Activated naive CD4-positive, alpha-beta T cell (primary cell): ENCODE measurements at regions not wholly inside any gene's neighbourhood (a gene's known extent, or its start where the extent isn't known, plus 50 kb on each side); places are given as distances from the start of the nearest gene placed in this dataset.

Experiments used
- DNase-seq, 4 experiments: peaks; one replicate each; lab custom pipeline; 2025; lab: John Stamatoyannopoulos, UW

GRCh38 chr6:148212366-148212765 is 130.3 kb upstream of the SASH1 start:
- DNase-seq = no peak

- DNase-seq = no peak
Observed at GRCh38 chr6:148213366-148213765, 129.3 kb upstream of the SASH1 start.

DNA sequence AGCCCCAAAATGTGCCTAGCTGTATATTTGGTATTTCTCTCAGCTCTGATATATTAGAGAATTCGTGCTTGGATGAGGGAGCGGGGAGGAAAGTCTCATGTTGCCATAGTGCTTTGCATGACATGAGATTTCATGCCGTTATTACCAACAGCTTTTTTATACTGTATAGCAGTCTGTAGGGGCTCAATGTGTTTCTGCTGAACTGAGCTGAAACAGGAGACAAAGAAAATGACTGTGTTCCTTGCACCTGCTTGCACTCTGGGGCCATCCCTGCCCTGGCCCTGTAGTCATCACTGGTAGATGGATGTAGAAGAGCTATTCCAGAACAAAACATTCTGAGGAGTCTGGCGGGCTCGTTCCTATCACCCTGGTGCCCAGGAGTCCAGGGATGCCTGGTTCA is 128.0 kb upstream of the SASH1 start:
- DNase-seq = no peak

- no peak for DNase-seq
Observed at GRCh38 chr6:148217051-148217450, 125.6 kb upstream of the SASH1 start.

- DNase-seq = no peak
Observed at GRCh38 chr6:148217921-148218320, 124.7 kb upstream of the SASH1 start.

DNA sequence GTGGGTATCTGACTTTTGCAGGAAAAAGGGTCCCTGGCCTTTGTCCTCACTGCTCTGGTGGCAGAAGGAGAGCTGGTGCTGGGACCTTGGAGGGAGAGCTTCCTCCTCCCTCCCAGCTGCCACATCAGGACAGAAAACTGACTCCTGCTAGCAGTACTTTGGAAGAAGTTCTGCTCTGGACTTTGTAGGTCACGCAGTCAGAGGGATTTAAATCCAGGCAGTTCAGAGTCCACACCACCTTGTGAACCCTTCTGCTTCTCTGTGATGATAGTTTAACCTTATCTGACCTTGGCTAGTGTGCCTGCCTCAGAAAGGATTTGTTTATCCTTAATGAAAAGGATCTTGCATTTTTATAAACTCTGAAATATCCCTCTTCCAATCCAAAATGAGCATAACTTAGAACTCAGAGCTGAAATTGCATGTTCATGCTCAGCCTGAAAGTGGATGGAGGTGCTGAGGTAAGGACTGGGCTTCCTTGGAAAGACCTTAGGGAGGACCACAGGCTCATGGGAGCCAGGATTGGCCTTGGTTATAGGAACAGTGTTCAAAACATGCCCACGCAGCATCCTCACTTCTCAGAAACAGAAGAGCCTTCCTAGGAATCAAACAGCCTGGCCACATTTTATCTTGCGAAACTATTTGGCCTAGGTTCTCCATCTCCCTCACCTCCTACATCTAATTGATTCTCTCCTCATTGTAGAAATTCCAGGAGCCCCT is 123.9 kb upstream of the SASH1 start:
- no peak for DNase-seq

DNA sequence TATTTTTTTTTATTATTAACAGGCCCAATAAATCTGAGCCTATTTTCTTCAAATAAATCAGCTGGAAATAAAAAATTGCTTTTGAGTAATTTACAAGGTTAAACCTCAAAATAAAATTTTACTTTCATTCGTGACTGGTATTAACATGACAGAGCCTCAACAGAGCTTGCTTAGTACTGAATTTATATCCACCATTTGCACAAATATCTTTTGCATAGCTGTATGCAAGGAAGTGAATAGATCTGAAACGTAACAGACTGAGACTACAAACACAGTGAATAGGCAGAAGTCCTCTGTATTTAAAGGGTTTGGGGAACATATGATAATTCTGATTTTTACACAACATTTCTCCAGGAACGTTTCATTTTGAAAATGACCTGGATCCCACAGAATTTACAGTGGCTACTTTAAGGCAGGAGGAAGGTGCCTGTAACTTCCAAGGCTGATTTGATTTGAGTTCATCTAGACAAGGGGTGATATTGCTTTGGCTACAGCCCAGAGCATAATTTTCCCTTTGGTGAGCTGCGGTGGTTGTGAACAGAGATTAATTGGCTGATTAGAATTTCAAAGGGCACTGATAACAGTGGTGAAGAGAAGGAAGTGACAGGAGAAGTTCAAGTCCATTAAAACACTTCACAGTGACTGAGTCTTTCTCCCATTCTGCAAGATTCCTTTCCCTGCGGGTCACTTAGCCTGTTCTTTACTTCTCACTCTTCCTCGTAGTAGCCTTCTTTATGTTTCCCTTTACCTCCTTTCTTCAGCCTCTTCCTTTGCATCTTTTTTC is 121.2 kb upstream of the SASH1 start:
- DNase-seq = no peak

DNA sequence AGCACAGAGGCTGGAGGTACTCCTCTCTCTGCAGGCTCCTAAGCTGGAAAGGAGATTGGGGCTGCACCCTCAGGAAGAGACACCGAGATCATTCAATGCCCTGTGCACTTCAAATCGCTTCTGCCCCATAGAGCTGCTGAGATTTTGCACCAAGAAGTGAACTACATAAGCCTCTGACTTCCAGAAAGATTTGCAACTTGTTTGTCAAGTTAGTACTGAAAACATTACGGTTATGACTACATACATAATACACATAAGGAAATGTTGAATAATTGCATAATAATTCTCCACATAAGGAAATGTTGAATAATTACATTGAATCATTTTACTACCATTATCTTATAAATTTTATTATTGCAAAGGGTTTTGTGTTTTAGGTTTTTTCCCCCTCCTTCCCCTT is 120.3 kb upstream of the SASH1 start:
- no peak for DNase-seq

DNA sequence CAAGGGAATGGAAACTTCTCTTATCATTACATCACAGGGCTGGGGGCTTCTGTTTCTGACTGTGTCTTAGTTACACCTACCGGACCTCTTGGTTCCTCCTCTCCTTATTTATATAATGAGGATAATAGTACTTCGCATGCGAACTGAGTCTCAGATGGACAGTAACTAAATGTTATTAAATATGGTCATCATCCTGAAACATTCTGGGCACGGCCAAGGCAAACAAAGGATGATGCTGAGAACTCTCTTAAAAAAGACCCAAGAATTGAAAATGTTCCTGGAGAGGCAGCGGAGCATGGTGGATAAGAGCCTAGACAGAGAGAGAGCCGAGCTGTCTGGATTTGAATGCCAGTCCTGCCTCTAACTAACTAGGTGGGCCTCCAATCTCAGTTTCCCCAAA is 119.8 kb upstream of the SASH1 start:
- DNase-seq = no peak

GRCh38 chr6:148223424-148223842 is 119.2 kb upstream of the SASH1 start:
- DNase-seq = no peak

GRCh38 chr6:148225871-148226270 is 116.8 kb upstream of the SASH1 start:
- DNase-seq = no peak

- DNase-seq = no peak
Observed at GRCh38 chr6:148226284-148226683, 116.4 kb upstream of the SASH1 start.

- no peak for DNase-seq
Observed at GRCh38 chr6:148231572-148231971, 111.1 kb upstream of the SASH1 start.

DNA sequence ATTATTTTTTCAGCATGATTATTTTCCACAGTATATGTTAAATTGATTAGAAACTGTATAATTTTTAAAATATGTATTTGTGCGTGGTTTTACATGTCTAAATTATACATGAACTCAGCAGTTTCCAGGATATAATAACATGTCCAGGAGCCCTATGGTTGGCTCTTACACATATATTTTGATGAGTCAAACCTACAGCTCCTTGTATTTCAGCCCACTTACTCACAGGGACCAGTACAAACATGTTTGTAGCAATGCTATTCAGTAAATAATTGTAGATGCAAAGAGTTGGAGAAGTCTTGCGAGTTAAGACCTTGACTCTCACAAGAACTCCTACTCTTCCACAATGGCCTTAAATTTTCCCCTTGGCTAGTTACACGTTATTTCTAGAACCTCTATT is 107.2 kb upstream of the SASH1 start:
- DNase-seq = no peak

DNA sequence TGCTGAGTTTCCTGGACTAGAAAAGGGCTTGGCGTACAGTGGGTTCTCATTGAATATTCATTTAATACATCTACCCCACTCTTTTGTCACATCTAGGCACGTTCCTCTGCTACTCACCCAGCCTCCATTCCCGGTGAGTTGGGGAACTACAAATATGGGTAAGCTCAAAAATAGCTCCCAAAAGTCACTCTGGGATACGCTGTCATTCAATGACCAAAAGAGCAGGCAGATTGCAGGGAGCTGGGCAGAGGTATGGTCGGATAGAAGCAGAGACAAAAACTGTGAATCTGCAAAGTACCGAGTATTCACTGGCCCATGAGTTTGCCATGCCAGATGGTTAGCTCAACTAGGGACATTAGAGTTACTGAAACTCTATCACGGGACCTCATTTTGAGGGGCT is 103.9 kb upstream of the SASH1 start:
- DNase-seq = no peak

GRCh38 chr6:148239215-148239614 is 103.4 kb upstream of the SASH1 start:
- no peak for DNase-seq

GRCh38 chr6:148239801-148240460 is 102.7 kb upstream of the SASH1 start:
- DNase-seq = no peak

GRCh38 chr6:148240461-148240840 is 102.2 kb upstream of the SASH1 start:
- no peak for DNase-seq

DNA sequence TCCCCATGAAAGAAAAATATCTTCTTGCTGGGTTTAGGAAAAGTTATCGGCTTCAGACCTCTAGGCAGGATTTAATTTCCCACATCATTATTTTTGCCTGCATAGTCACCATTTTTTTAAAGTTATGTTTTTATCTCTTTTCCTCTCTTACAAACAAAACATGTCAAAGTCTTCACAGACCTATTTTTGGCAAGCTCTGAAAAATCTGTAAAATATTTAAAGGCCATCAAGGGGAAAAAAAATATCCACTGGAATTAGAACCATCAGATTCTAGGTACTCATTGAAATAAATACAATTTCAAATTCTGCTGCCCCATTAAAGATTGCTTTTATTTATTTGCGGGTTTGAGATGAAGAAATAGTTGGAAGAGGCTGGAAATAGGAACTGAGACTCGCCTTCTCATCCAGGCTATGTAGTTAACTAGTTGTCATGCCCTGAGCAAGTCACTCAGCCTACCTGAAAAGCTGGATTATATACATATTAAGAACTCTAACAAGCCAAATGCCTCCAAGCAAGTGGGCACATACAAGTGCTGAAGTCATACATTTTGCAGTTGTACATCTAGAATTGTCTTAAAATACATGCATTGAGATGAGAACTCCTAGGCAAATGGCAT is 101.7 kb upstream of the SASH1 start:
- no peak for DNase-seq

DNA sequence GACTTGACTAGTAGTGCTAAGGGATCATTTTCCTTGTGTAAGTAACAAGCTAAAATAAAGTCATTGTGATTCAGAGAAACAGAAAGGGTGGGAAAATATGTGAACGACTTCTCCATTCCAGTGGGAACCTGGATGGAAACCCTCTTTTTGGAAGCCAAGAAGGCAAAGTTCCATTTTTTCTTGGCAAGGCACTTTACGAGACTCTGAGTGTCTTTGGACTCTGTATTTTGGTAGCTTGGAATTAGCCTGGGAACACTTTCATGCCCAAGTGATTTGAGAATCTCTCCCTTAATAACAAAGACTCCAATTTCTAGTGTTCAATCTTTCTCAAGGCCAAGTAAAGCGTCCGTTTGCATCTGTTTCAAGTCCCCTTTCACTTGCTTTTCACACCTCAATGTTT is 100.5 kb upstream of the SASH1 start:
- DNase-seq = no peak

GRCh38 chr6:148244217-148244935 is 98.3 kb upstream of the SASH1 start:
- DNase-seq = no peak
